ENCODE measurements at regions not wholly inside any gene's neighbourhood (a gene's known extent, or its start where the extent isn't known, plus 50 kb on each side); places are given as distances from the start of the nearest gene placed in this dataset.

- Histone ChIP-seq H3K36me3 (no peaks in the 10 kb centered on the region), H3K9me3 (no peaks in the 10 kb centered on the region), H3K4me1 (no peaks in the 10 kb centered on the region), H3K27me3 (peaks cover 0 to 14% of the 10 kb centered on the region in 2 donors), H3K27ac (no peak overlapping the region), H3K4me3 (no peak overlapping the region)
- ATAC-seq = no peak
- intact Hi-C loops (cut with DNase I) = no loop called here
- TF ChIP-seq CTCF (IDR thresholded peaks at IDR 0.05) = no peak
- DNase-seq = no peak
Measured at GRCh38 chr4:36417146-36417545, 135.7 kb downstream of the DTHD1 start.

GRCh38 chr4:36420111-36420679 is 138.8 kb downstream of the DTHD1 start:
- Histone ChIP-seq H3K27me3 (peaks cover 0 to 14% of the 10 kb centered on the region in 2 donors), H3K4me3 (no peak overlapping the region), H3K36me3 (no peaks in the 10 kb centered on the region), H3K4me1 (no peaks in the 10 kb centered on the region), H3K27ac (no peak overlapping the region), H3K9me3 (no peaks in the 10 kb centered on the region)
- TF ChIP-seq CTCF (IDR thresholded peaks at IDR 0.05) = no peak
- ATAC-seq (no peak), DNase-seq (peak in 1 of 4 donors; percentile 35)
- intact Hi-C loops (cut with DNase I) = no loop called here

DNA sequence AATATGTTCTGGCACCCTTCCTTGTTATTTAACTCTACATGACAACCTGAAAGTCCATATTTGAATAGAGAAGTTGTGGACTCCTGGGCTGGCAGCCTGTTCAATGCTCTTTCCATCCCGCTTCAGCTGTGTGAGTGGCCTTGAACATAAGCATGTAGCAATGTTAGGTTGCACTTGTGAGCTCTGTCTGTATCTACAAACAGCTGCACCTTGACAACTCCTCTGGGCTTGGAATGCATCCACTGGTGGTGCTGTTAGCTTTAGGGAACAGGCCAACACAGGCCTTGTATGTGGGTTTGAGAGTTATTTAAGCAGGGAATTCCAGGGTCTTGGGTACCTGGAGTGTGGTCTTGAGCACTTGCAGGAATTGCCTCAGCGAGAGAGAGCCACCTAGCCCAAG is 141.2 kb downstream of the DTHD1 start:
- H3K4me1 ChIP-seq = no peaks in the 10 kb centered on the region
- no peak overlapping the region for H3K4me3 ChIP-seq
- H3K27ac ChIP-seq = no peak overlapping the region
- no peak for ATAC-seq
- no peak for TF ChIP-seq CTCF (IDR thresholded peaks at IDR 0.05)
- H3K27me3 ChIP-seq = no peaks in the 10 kb centered on the region
- H3K36me3 ChIP-seq = no peaks in the 10 kb centered on the region
- DNase-seq = no peak
- intact Hi-C loops (cut with DNase I) = no loop called here
- no peaks in the 10 kb centered on the region for H3K9me3 ChIP-seq

- H3K27me3 ChIP-seq = no peaks in the 10 kb centered on the region
- H3K9me3 ChIP-seq = no peaks in the 10 kb centered on the region
- H3K36me3 ChIP-seq = no peaks in the 10 kb centered on the region
- H3K27ac ChIP-seq = no peak overlapping the region
- H3K4me1 ChIP-seq = no peaks in the 10 kb centered on the region
- ATAC-seq = no peak
- no peak for DNase-seq
- intact Hi-C loops (cut with DNase I) = no loop called here
- H3K4me3 ChIP-seq = no peak overlapping the region
- TF ChIP-seq CTCF (IDR thresholded peaks at IDR 0.05) = no peak
Measured at GRCh38 chr4:36426741-36427140, 145.3 kb downstream of the DTHD1 start.

GRCh38 chr4:36427696-36428095 is 146.3 kb downstream of the DTHD1 start:
- Histone ChIP-seq H3K36me3 (no peaks in the 10 kb centered on the region), H3K9me3 (no peaks in the 10 kb centered on the region), H3K27me3 (no peaks in the 10 kb centered on the region), H3K4me1 (no peaks in the 10 kb centered on the region), H3K27ac (no peak overlapping the region), H3K4me3 (no peak overlapping the region)
- peak in 1 of 4 donors; percentile 29 for DNase-seq
- intact Hi-C loops (cut with DNase I) = no loop called here
- ATAC-seq = no peak
- no peak for TF ChIP-seq CTCF (IDR thresholded peaks at IDR 0.05)

Data from left lung (tissue), 4 donors.